Psoas muscle (tissue), 7 donors: ENCODE measurements at regions not wholly inside any gene's neighbourhood (a gene's known extent, or its start where the extent isn't known, plus 50 kb on each side); places are given as distances from the start of the nearest gene placed in this dataset.

Source experiments
- ATAC-seq, 4 donors: fragments of 200-7000 bp; cut with Tn5 transposase; one replicate each; pipeline ENCODE4 v1.9.1; 2020; ENCODE audit warnings: moderate library complexity in 3 of 4, mild to moderate bottlenecking in 2 of 4
- DNase-seq, 2 donors: peaks; one replicate each; pipeline ENCODE4 v3.0.0-alpha.2; 2020
- H3K27ac ChIP-seq: fragments of 200-600 bp; one replicate; pipeline ENCODE4 v1.8.0; 2022
- H3K27me3 ChIP-seq, 3 donors: fragments of 200-600 bp in 1 of 3; one replicate each; pipeline versions ENCODE4 v1.6.1 to v1.8.0; 2013 to 2022; ENCODE audit warnings: low read length in 2 of 3, mild to moderate bottlenecking in 2 of 3, moderate library complexity in 1 of 3; ENCODE audit not compliant: insufficient read depth in 3 of 3
- H3K36me3 ChIP-seq, 2 donors: fragments of 200-600 bp in 1 of 2; one replicate each; pipeline versions ENCODE4 v1.6.1 to v1.8.0; 2013 to 2022; ENCODE audit warnings: low read depth in 1 of 2, mild to moderate bottlenecking in 1 of 2, moderate library complexity in 1 of 2; ENCODE audit not compliant: insufficient read depth in 1 of 2
- H3K4me1 ChIP-seq: fragments of 200-600 bp; one replicate; pipeline ENCODE4 v1.8.0; 2022
- H3K4me3 ChIP-seq: fragments of 200-600 bp; one replicate; pipeline ENCODE4 v1.8.0; 2022; ENCODE audit warnings: mild to moderate bottlenecking
- H3K9me3 ChIP-seq: fragments of 200-600 bp; one replicate; pipeline ENCODE4 v1.8.0; 2022
- WGBS, 3 donors: extraction: QIAGEN DNeasy Blood & Tissue Kit; methylation state at CpG; one replicate each; pipeline versions ENCODE4 v1.1.6 to v1.1.7; 2013; 5-methylcytosine and 5-hydroxymethylcytosine counted together
- intact Hi-C, 2 donors: fragments of 100-400 bp; cut with DNase I; formaldehyde crosslinking; loops; one replicate each; pipeline versions ENCODE4 v1.11.0 to v1.14.2; 2022
- TF ChIP-seq, protein P1 (sequence below): fragments of 200-600 bp; IDR thresholded peaks from one replicate; pipeline ENCODE4 v1.8.0; 2022; ENCODE audit warnings: antibody characterized with exemption
- donor health status: healthy with polysubstance abuse.
- donor health status: DM: no; HTN: no; CAD: no; lungs with moderate emphysema.
- donor health status: Bipolar disorder and iron deficiency.
- donor health status: healthy.
- donor health status: DM: yes; HTN: yes; CAD: no.
- donor health status: DM: no; HTN: no; CAD: no.
- donor health status: DM: yes; HTN: yes; CAD: no.

DNA sequence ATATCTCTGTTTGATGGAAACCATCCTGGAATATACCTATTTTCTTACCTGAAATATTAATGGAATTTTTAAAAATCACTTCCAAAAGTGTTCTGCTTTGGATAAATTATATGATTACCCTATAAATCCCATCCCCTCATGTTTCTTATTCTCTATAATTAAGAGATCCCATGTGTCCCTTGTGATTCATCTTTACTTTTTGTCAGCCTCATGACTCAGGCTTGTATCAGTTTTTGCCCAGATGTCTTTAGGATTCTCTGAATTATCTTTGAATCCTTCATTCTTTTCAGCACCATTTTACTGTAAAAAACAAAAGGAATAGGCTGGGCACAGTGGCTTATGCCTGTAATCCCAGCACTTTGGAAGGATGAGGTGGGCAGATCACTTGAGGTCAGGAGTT lies 804.5 kb upstream of the CITED2 start:
- intact Hi-C loops, result no loop called here
- DNase-seq (no peak), ATAC-seq (no peak)
- Histone ChIP-seq H3K27ac (no peak overlapping the region), H3K4me3 (no peak overlapping the region), H3K9me3 (no peaks in the 10 kb centered on the region), H3K4me1 (no peaks in the 10 kb centered on the region), H3K36me3 (no peaks in the 10 kb centered on the region), H3K27me3 (no peaks in the 10 kb centered on the region)
- TF ChIP-seq, protein P1, sequence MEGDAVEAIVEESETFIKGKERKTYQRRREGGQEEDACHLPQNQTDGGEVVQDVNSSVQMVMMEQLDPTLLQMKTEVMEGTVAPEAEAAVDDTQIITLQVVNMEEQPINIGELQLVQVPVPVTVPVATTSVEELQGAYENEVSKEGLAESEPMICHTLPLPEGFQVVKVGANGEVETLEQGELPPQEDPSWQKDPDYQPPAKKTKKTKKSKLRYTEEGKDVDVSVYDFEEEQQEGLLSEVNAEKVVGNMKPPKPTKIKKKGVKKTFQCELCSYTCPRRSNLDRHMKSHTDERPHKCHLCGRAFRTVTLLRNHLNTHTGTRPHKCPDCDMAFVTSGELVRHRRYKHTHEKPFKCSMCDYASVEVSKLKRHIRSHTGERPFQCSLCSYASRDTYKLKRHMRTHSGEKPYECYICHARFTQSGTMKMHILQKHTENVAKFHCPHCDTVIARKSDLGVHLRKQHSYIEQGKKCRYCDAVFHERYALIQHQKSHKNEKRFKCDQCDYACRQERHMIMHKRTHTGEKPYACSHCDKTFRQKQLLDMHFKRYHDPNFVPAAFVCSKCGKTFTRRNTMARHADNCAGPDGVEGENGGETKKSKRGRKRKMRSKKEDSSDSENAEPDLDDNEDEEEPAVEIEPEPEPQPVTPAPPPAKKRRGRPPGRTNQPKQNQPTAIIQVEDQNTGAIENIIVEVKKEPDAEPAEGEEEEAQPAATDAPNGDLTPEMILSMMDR, result no peak

DNA sequence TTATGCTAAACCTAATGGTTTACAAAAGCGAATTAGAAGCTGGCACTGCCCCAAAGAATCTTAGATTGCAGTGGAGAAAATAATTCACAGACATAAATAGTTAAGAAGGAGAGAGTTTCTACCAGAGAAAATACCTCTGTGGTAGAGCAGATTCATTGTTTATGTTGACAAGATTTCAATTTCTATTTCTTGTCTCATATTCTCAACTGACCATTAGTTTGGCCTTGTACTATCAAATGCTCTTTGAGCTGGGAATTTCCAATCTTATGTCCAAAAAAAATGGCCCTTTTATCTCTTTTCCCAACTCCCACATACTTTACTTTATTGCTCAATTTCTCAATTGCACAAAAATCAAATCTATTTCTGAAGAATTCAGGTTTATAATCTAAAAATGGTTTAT lies 804.1 kb upstream of the CITED2 start:
- H3K9me3 ChIP-seq, result no peaks in the 10 kb centered on the region
- H3K4me1 ChIP-seq, result no peaks in the 10 kb centered on the region
- no peak overlapping the region for H3K27ac ChIP-seq
- intact Hi-C loops, result no loop called here
- H3K36me3 ChIP-seq, result no peaks in the 10 kb centered on the region
- DNase-seq (no peak), ATAC-seq (no peak)
- 80 to 88% (median 82%) methylated on average over 1 of the region's 1 CpG for WGBS, 3 donors
- no peaks in the 10 kb centered on the region for H3K27me3 ChIP-seq
- TF ChIP-seq, protein P1, result no peak
- no peak overlapping the region for H3K4me3 ChIP-seq

DNA sequence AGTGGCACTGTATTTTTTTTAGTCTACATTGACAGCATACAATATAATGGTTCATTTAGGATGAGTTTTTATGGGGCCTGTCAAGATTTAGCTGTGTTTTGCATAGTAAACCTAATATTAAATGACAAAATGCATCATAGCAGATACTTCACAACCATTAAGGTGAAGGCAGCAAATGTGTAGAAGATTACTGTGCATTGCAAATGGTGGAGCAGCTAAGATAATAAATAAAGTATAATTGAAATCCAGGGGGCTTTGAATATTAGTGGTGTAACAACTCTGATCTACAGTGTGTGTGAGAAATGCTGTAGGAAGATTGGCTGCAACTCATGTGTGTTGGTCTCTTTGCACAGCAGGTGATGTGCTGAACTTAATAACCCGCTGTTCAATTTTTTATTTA lies 801.9 kb upstream of the CITED2 start:
- ATAC-seq, result no peak
- H3K4me3 ChIP-seq, result no peak overlapping the region
- no peak for DNase-seq
- H3K27ac ChIP-seq, result no peak overlapping the region
- intact Hi-C loops, result no loop called here
- TF ChIP-seq, protein P1, result no peak
- no peaks in the 10 kb centered on the region for H3K27me3 ChIP-seq
- H3K4me1 ChIP-seq, result no peaks in the 10 kb centered on the region
- H3K36me3 ChIP-seq, result no peaks in the 10 kb centered on the region
- 74 to 89% (median 89%) methylated on average over 1 of the region's 1 CpG for WGBS, 3 donors
- H3K9me3 ChIP-seq, result no peaks in the 10 kb centered on the region

DNA sequence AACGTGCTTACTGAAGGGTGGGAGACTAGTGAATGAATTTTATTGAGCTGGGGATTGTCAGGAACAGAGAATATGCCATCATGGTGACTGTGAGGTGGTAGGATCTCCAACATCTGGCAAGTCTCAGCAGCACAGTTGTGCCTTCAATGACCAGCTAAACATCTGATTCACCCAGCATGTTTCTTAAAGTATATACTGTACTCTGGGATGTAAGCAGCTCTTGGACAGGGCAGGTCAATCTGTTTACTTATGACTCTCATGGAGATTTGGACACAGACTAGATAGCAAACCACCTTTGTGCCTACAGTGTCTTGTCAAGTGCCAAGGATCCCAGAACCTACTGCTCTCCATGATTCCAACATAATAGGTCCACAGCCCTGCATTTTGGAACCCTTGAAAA lies 801.0 kb upstream of the CITED2 start:
- WGBS, 3 donors, result 87 to 96% (median 96%) methylated on average over 1 of the region's 1 CpG
- intact Hi-C loops, result no loop called here
- TF ChIP-seq, protein P1, result no peak
- DNase-seq (no peak), ATAC-seq (no peak)
- Histone ChIP-seq H3K27me3 (no peaks in the 10 kb centered on the region), H3K27ac (no peak overlapping the region), H3K4me1 (no peaks in the 10 kb centered on the region), H3K36me3 (no peaks in the 10 kb centered on the region), H3K9me3 (no peaks in the 10 kb centered on the region), H3K4me3 (no peak overlapping the region)

DNA sequence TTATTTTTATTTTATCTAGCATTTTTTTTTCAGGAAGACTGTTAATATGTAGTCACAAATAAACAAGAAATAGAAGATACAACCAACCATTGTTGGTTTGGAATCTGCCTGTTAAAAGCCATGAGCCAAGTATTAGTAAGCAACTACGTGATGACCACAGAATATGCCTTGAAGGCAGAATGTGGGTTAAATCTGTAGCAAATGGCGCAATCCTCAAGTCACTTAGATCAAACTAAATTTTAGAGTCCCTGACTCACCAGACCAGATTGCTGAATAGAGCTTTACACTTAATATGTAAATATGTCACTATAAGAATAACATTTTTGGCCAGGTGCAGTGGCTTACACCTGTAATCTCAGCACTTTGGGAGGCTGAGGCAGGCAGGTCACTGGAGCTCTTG lies 800.1 kb upstream of the CITED2 start:
- Histone ChIP-seq H3K4me1 (no peaks in the 10 kb centered on the region), H3K9me3 (no peaks in the 10 kb centered on the region), H3K27me3 (no peaks in the 10 kb centered on the region), H3K4me3 (no peak overlapping the region), H3K27ac (no peak overlapping the region), H3K36me3 (no peaks in the 10 kb centered on the region)
- ATAC-seq (no peak), DNase-seq (no peak)
- 93 to 97% (median 95%) methylated on average over 2 of the region's 2 CpGs for WGBS, 3 donors
- TF ChIP-seq, protein P1, result no peak
- intact Hi-C loops, result no loop called here
